Mesenchymal stem cell (in vitro differentiated cells and primary cell): ENCODE measurements at regions not wholly inside any gene's neighbourhood (a gene's known extent, or its start where the extent isn't known, plus 50 kb on each side); places are given as distances from the start of the nearest gene placed in this dataset.
"Not testable (repeated sequence)": the region's sequence is repeated elsewhere in the genome, so short reads cannot be mapped to it uniquely, and the experiment has no call there.

Source experiments
- DNase-seq: peaks from one replicate; pipeline ENCODE4 v3.0.0-alpha.2; 2013
- H2AFZ ChIP-seq: one replicate; pipeline ENCODE4 v1.6.1; 2013; ENCODE audit warnings: low read depth, mild to moderate bottlenecking, control low read depth, inconsistent platforms, low read length, moderate library complexity
- H2AK5ac ChIP-seq: 2 replicates; pipeline ENCODE4 v1.6.1; 2013; ENCODE audit warnings: low read length, moderate library complexity, mild to moderate bottlenecking, inconsistent platforms; ENCODE audit not compliant: severe bottlenecking
- H2BK120ac ChIP-seq: one replicate; pipeline ENCODE4 v1.6.1; 2013; ENCODE audit warnings: low read depth, mild to moderate bottlenecking, inconsistent platforms, low read length, moderate library complexity
- H2BK12ac ChIP-seq, 2 experiments: one replicate each; pipeline ENCODE4 v1.6.1; 2013; ENCODE audit warnings: inconsistent platforms in 2 of 2, low read length in 2 of 2, mild to moderate bottlenecking in 2 of 2, moderate library complexity in 2 of 2, control low read depth in 1 of 2
- H2BK15ac ChIP-seq: one replicate; pipeline ENCODE4 v1.6.1; 2013; ENCODE audit warnings: mild to moderate bottlenecking, low read depth, inconsistent platforms; ENCODE audit not compliant: poor library complexity, severe bottlenecking
- H2BK5ac ChIP-seq: 2 replicates; pipeline ENCODE4 v1.6.1; 2013; ENCODE audit warnings: low read depth, mild to moderate bottlenecking, low read length, control low read depth, inconsistent platforms; ENCODE audit not compliant: poor library complexity, severe bottlenecking
- H3K14ac ChIP-seq, 2 experiments: one replicate each; pipeline ENCODE4 v1.6.1; 2013; ENCODE audit warnings: inconsistent platforms in 2 of 2, low read length in 2 of 2, control low read depth in 1 of 2, mild to moderate bottlenecking in 1 of 2, moderate library complexity in 1 of 2
- H3K18ac ChIP-seq, 2 experiments: one replicate each; pipeline ENCODE4 v1.6.1; 2013; ENCODE audit warnings: inconsistent platforms in 2 of 2, low read length in 2 of 2, control low read depth in 1 of 2, low read depth in 1 of 2, mild to moderate bottlenecking in 1 of 2
- H3K23ac ChIP-seq, 2 experiments: one replicate each; pipeline ENCODE4 v1.6.1; 2013; ENCODE audit warnings: inconsistent platforms in 2 of 2, low read length in 2 of 2, mild to moderate bottlenecking in 2 of 2, moderate library complexity in 2 of 2, control low read depth in 1 of 2
- H3K27ac ChIP-seq: 2 replicates; pipeline ENCODE4 v1.5.1; 2013; ENCODE audit warnings: mild to moderate bottlenecking, moderate library complexity, low read length, control low read depth, inconsistent platforms; ENCODE audit not compliant: poor library complexity, severe bottlenecking
- H3K27me3 ChIP-seq, 2 experiments: 2 replicates each; pipeline versions ENCODE4 v1.6.1 to v1.7.0; 2013; ENCODE audit warnings: low read length in 2 of 2, mild to moderate bottlenecking in 2 of 2, moderate library complexity in 2 of 2, control low read depth in 1 of 2, inconsistent platforms in 1 of 2; ENCODE audit not compliant: control insufficient read depth in 1 of 2, insufficient read depth in 1 of 2
- H3K36me3 ChIP-seq, 2 experiments: 2 replicates each; pipeline versions ENCODE4 v1.6.1 to v1.7.0; 2013; ENCODE audit warnings: low read length in 2 of 2, control low read depth in 1 of 2, inconsistent platforms in 1 of 2, low read depth in 1 of 2, mild to moderate bottlenecking in 1 of 2; ENCODE audit not compliant: insufficient read depth in 2 of 2, control insufficient read depth in 1 of 2
- H3K4ac ChIP-seq, 2 experiments: one replicate each; pipeline ENCODE4 v1.6.1; 2013; ENCODE audit warnings: inconsistent platforms in 2 of 2, low read length in 2 of 2, mild to moderate bottlenecking in 2 of 2, moderate library complexity in 2 of 2, control low read depth in 1 of 2, low read depth in 1 of 2
- H3K4me1 ChIP-seq: 2 replicates; pipeline ENCODE4 v1.6.1; 2013; ENCODE audit warnings: low read depth, low read length, control low read depth; ENCODE audit not compliant: control insufficient read depth, insufficient read depth
- H3K4me2 ChIP-seq: 2 replicates; pipeline ENCODE4 v1.6.1; 2013; ENCODE audit warnings: low read length, mild to moderate bottlenecking, inconsistent platforms; ENCODE audit not compliant: poor library complexity, severe bottlenecking
- H3K4me3 ChIP-seq, 2 experiments: 2 replicates each; pipeline versions ENCODE4 v1.5.1 to v1.7.0; 2013; ENCODE audit warnings: low read length in 2 of 2, mild to moderate bottlenecking in 2 of 2, control low read depth in 1 of 2, low read depth in 1 of 2; ENCODE audit not compliant: insufficient read depth in 1 of 2
- H3K79me1 ChIP-seq: replicated peaks from 2 replicates; pipeline ENCODE4 v1.6.1; 2013; ENCODE audit warnings: mild to moderate bottlenecking, control low read depth, low read length, inconsistent platforms; ENCODE audit not compliant: poor library complexity, severe bottlenecking
- H3K9ac ChIP-seq: 2 replicates; pipeline ENCODE4 v1.7.0; 2013; ENCODE audit warnings: mild to moderate bottlenecking, low read length, moderate library complexity
- H3K9me3 ChIP-seq: 2 replicates; pipeline ENCODE4 v1.7.0; 2013; ENCODE audit warnings: mild to moderate bottlenecking, low read length; ENCODE audit not compliant: control insufficient read depth
- H4K8ac ChIP-seq: one replicate; pipeline ENCODE4 v1.6.1; 2013; ENCODE audit warnings: inconsistent platforms, mild to moderate bottlenecking, low read length, moderate library complexity
- H4K91ac ChIP-seq: one replicate; pipeline ENCODE4 v1.6.1; 2013; ENCODE audit warnings: mild to moderate bottlenecking, low read length, inconsistent platforms
- WGBS: methylation state at CpG from one replicate; pipeline ENCODE4 v1.1.7; 2013; ENCODE audit warnings: mixed read lengths; 5-methylcytosine and 5-hydroxymethylcytosine counted together

GRCh38 chr1:78304341-78304740 lies 186.4 kb upstream of the PTGFR start:
- Histone ChIP-seq H2AK5ac (no peak overlapping the region), H3K4ac (no peak overlapping the region), H3K18ac (no peak overlapping the region), H3K23ac (no peak overlapping the region), H3K9me3 (no peaks in the 10 kb centered on the region), H3K79me1 (no peaks in the 10 kb centered on the region), H3K14ac (no peak overlapping the region), H2BK15ac (no peak overlapping the region), H3K27ac (no peak overlapping the region), H4K8ac (no peak overlapping the region), H2BK12ac (no peak overlapping the region), H3K4me1 (no peaks in the 10 kb centered on the region), H3K4me3 (peak overlapping the region in 1 of 2 experiments; percentile 29), H2BK5ac (no peak overlapping the region), H3K36me3 (no peaks in the 10 kb centered on the region), H3K27me3 (no peaks in the 10 kb centered on the region), H3K9ac (peak overlapping the region; percentile 2), H2BK120ac (no peak overlapping the region), H3K4me2 (no peak overlapping the region), H4K91ac (no peak overlapping the region), H2AFZ (no peak overlapping the region)
- WGBS = no CpG with 5 or more reads among the region's 1 CpG
- no peak for DNase-seq

- no peak overlapping the region for H3K23ac ChIP-seq
- no peak overlapping the region for H3K4me2 ChIP-seq
- no CpG with 5 or more reads among the region's 1 CpG for whole genome bisulfite sequencing
- no peak overlapping the region for H2AK5ac ChIP-seq
- no peak overlapping the region for H3K18ac ChIP-seq
- no peak overlapping the region for H2AFZ ChIP-seq
- no peak overlapping the region for H3K4me3 ChIP-seq
- no peak overlapping the region for H3K27ac ChIP-seq
- H3K9ac ChIP-seq = no peak overlapping the region
- no peaks in the 10 kb centered on the region for H3K79me1 ChIP-seq
- no peaks in the 10 kb centered on the region for H3K36me3 ChIP-seq
- H4K91ac ChIP-seq = no peak overlapping the region
- no peak overlapping the region for H3K14ac ChIP-seq
- H2BK12ac ChIP-seq = no peak overlapping the region
- H3K4ac ChIP-seq = no peak overlapping the region
- H2BK120ac ChIP-seq = no peak overlapping the region
- no peaks in the 10 kb centered on the region for H3K27me3 ChIP-seq
- H3K9me3 ChIP-seq = no peaks in the 10 kb centered on the region
- no peak overlapping the region for H4K8ac ChIP-seq
- H2BK5ac ChIP-seq = no peak overlapping the region
- no peak overlapping the region for H2BK15ac ChIP-seq
- no peak for DNase-seq
- no peaks in the 10 kb centered on the region for H3K4me1 ChIP-seq
Observed at GRCh38 chr1:78304761-78305160, 186.0 kb upstream of the PTGFR start.

- not testable (repeated sequence) for H2AFZ ChIP-seq, H3K9me3 ChIP-seq, H3K36me3 ChIP-seq, H2BK120ac ChIP-seq, H3K27ac ChIP-seq, H3K4me2 ChIP-seq, H3K9ac ChIP-seq, H3K14ac ChIP-seq, H3K79me1 ChIP-seq, DNase-seq, H2AK5ac ChIP-seq, H3K4me3 ChIP-seq, H3K23ac ChIP-seq, H4K8ac ChIP-seq, H2BK12ac ChIP-seq, H3K27me3 ChIP-seq, H4K91ac ChIP-seq, H3K4ac ChIP-seq, H2BK15ac ChIP-seq, H3K4me1 ChIP-seq, H3K18ac ChIP-seq, H2BK5ac ChIP-seq
- 78% methylated on average over 11 of the region's 11 CpGs for WGBS
Observed at GRCh38 chr1:78310261-78310660, 180.5 kb upstream of the PTGFR start.

- no peaks in the 10 kb centered on the region for H3K79me1 ChIP-seq
- peaks cover 0 to 4% of the 10 kb centered on the region in 2 experiments for H3K27me3 ChIP-seq
- no peaks in the 10 kb centered on the region for H3K36me3 ChIP-seq
- no peak for DNase-seq
- no peak overlapping the region for H2BK12ac ChIP-seq
- H2BK15ac ChIP-seq = no peak overlapping the region
- no peak overlapping the region for H4K8ac ChIP-seq
- no peak overlapping the region for H3K18ac ChIP-seq
- no peak overlapping the region for H2BK120ac ChIP-seq
- H2AK5ac ChIP-seq = no peak overlapping the region
- no peak overlapping the region for H3K4me2 ChIP-seq
- peak overlapping the region; percentile 12 for H3K9ac ChIP-seq
- no peaks in the 10 kb centered on the region for H3K4me1 ChIP-seq
- H2BK5ac ChIP-seq = no peak overlapping the region
- no peak overlapping the region for H3K4me3 ChIP-seq
- H2AFZ ChIP-seq = no peak overlapping the region
- no peak overlapping the region for H3K4ac ChIP-seq
- WGBS = no CpG with 5 or more reads among the region's 2 CpGs
- no peak overlapping the region for H3K23ac ChIP-seq
- H3K14ac ChIP-seq = no peak overlapping the region
- no peak overlapping the region for H4K91ac ChIP-seq
- no peaks in the 10 kb centered on the region for H3K9me3 ChIP-seq
- no peak overlapping the region for H3K27ac ChIP-seq
Observed at GRCh38 chr1:78318011-78318410, 172.8 kb upstream of the PTGFR start.
